ENCODE measurements at regions not wholly inside any gene's neighbourhood (a gene's known extent, or its start where the extent isn't known, plus 50 kb on each side); places are given as distances from the start of the nearest gene placed in this dataset.

GRCh38 chr3:80097674-80098073 is 329.9 kb upstream of the ROBO1 start:
- TF ChIP-seq ZFX (IDR thresholded peaks at IDR 0.05), result no peak
- no peak for TF ChIP-seq CTCF (conservative IDR thresholded peaks at IDR 0.05)
- no peak overlapping the region for H3K27ac ChIP-seq

- TF ChIP-seq CTCF (conservative IDR thresholded peaks at IDR 0.05), result no peak
- no peak for TF ChIP-seq ZFX (IDR thresholded peaks at IDR 0.05)
- no peak overlapping the region for H3K27ac ChIP-seq
These were observed 329.1 kb upstream of the ROBO1 start for GRCh38 chr3:80096909-80097308.

- TF ChIP-seq ZFX (IDR thresholded peaks at IDR 0.05), result no peak
- no peak for TF ChIP-seq CTCF (conservative IDR thresholded peaks at IDR 0.05)
- no peak overlapping the region for H3K27ac ChIP-seq
These were observed 326.8 kb upstream of the ROBO1 start for GRCh38 chr3:80094589-80094988.

- no peak overlapping the region for H3K27ac ChIP-seq
- TF ChIP-seq CTCF (conservative IDR thresholded peaks at IDR 0.05) (no peak), ZFX (IDR thresholded peaks at IDR 0.05) (no peak)
These were observed 320.0 kb upstream of the ROBO1 start for GRCh38 chr3:80087767-80088166.

GRCh38 chr3:80086426-80086825 is 318.6 kb upstream of the ROBO1 start:
- H3K27ac ChIP-seq, result no peak overlapping the region
- TF ChIP-seq CTCF (conservative IDR thresholded peaks at IDR 0.05) (no peak), ZFX (IDR thresholded peaks at IDR 0.05) (no peak)

GRCh38 chr3:80079886-80080285 is 312.1 kb upstream of the ROBO1 start:
- H3K27ac ChIP-seq, result no peak overlapping the region
- TF ChIP-seq ZFX (IDR thresholded peaks at IDR 0.05) (no peak), CTCF (conservative IDR thresholded peaks at IDR 0.05) (no peak)

- no peak for TF ChIP-seq CTCF (conservative IDR thresholded peaks at IDR 0.05)
These were observed 300.7 kb upstream of the ROBO1 start for GRCh38 chr3:80068459-80068858.

More at GRCh38 chr3:80068459-80068858, 300.7 kb upstream of the ROBO1 start:
- no peak overlapping the region for H3K27ac ChIP-seq
